CD4-positive, alpha-beta T cell treated with Interleukin-4 for 1 hour (primary cell): ENCODE measurements at regions not wholly inside any gene's neighbourhood (a gene's known extent, or its start where the extent isn't known, plus 50 kb on each side); places are given as distances from the start of the nearest gene placed in this dataset.

Source experiments
- DNase-seq, 2 donors: peaks; one replicate each; pipeline ENCODE4 v3.0.0-alpha.2; 2020 to 2022

- DNase-seq, result no peak
These were observed 439.2 kb downstream of the SETBP1 start for GRCh38 chr18:45119876-45120275.

GRCh38 chr18:45121146-45121545, 440.5 kb downstream of the SETBP1 start:
- DNase-seq, result no peak

DNA sequence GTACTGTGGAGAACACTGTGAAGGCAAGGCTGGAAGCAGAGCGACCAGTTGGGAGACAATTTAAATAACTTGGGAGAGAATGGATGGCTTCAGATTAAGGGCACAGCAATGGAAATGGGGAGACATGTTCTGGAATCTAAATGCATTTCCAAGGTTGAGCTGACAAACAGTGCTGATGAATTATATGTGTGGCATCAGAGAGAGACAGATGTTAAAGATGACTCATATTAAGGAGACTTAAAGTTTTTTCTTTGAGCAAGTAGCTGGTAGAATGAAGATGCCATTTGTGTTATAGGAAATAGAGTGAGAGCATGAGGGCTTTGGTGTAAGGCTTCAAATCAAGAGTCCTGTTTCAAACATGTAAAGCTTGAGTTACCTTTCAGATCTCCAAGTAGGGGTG, 441.8 kb downstream of the SETBP1 start:
- no peak for DNase-seq

GRCh38 chr18:45127405-45127804, 446.7 kb downstream of the SETBP1 start:
- DNase-seq, result no peak

DNA sequence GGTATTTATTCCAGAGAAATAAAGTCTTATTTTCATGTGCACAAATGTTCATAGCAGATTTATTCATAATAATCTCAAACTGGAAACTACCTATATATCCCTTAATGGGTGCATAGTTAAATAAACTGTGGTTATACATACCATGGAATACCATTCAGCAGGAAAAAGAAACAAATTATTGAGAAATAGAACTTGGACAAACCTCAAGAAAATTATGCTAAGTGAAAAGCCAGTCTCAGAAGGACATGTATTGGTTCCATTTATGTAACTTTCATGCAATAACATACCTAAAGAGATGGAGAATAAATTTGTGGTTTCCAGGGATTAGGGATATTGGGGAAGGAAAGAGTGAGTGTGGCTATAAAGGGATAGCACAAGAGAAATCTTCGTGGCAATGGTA, 452.6 kb downstream of the SETBP1 start:
- no peak for DNase-seq

- no peak for DNase-seq
These were observed 455.8 kb downstream of the SETBP1 start for GRCh38 chr18:45136381-45137086.

GRCh38 chr18:45137087-45137419, 456.4 kb downstream of the SETBP1 start:
- DNase-seq, result no peak

- DNase-seq, result no peak
These were observed 458.8 kb downstream of the SETBP1 start for GRCh38 chr18:45139478-45139877.

DNA sequence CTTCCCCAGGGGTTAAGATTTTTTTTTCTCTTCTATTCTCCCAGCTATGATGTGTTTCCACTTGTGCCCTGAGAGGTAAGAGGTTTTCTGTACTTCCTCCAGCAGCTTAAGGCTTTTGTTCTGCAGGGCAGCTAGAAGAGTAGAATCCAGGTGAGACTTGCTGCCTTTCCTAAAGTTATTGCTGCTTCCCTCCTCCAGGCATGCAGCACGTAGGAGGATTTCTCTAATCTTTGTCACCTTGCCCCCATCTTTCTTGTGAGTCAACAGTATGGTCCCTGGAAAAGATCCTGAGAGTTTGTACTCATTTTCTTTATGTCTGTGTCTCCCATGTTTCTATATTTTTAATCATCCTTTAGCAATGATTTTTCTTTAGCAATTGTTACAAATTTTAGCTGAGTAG, 462.2 kb downstream of the SETBP1 start:
- DNase-seq, result no peak

- no peak for DNase-seq
These were observed 465.6 kb upstream of the SLC14A2 start for GRCh38 chr18:45149712-45150111.

DNA sequence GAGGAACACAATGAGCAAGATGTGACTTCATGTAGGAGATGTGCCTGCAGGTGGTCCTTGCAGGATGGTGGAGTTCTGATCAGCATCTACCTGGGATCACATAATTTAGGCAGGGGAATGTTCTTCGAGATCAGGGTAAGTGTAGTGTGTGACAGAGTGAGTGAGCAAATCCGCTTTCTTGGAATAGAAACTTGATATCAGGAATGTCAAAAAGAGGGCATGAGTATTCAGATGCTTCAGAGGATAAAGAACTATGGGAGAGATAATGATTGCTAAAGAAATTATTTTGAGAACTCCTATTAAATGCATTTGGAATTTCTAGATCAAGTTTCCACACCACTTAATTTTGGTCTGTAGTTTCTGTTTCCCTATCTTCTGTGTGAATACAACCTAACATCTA, 463.6 kb upstream of the SLC14A2 start:
- no peak for DNase-seq

DNA sequence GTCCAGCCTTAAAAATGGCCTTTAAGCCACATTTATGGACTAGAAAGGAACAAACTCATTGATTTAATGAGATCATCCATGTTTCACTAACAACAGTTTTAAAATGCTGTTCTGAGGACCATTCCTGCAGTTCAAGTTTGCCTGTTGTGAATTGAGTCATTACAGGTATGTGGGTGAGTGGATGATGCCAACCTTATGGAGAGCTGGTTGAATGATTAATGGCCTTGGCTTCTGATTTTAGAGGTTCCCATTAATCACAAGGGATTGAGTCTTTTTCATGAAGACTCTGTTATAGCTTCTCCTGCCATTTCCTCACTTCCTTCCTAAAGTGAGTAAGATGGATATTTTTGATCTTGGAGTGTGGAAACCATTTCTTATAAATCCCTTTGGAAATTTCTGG, 459.8 kb upstream of the SLC14A2 start:
- DNase-seq, result no peak

GRCh38 chr18:45156946-45157345, 458.3 kb upstream of the SLC14A2 start:
- DNase-seq, result no peak

DNA sequence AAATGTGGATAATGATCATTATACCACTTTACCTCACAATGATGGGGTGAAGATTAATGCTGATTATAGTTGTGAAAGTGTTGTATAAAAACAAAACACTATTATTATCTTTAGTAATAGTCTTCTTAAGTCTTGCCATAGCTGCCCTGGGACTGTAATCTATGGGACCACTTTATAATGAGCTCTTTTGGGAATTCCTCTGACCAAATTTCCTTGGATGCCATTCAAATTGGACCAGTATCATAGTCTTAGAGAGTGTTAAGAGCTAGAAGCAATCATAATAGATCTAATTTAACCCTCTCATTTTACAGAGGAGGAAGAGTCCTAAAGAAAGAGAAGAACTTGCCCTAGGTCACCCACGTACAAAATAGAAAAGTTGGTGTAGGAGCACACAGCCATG, 457.7 kb upstream of the SLC14A2 start:
- DNase-seq, result no peak

DNA sequence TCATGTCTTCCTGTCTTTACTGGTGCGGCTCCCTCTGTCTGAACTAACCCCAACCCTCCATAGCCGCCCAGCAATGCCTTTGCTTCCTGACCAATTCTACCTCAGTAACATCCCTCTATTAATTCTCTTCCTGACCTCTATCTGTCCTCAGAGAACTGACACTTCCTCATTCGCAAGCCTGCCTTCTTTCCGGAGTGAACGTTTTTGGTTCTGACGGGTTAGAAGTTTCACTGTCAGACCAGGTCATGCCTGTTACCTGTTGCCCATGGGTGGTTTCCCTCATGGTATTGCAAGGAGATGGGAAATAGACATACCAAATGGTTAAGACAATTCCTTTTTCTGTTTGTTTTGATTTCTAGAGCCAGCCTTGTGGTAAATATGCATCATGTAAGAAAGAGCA, 453.4 kb upstream of the SLC14A2 start:
- DNase-seq, result no peak

DNA sequence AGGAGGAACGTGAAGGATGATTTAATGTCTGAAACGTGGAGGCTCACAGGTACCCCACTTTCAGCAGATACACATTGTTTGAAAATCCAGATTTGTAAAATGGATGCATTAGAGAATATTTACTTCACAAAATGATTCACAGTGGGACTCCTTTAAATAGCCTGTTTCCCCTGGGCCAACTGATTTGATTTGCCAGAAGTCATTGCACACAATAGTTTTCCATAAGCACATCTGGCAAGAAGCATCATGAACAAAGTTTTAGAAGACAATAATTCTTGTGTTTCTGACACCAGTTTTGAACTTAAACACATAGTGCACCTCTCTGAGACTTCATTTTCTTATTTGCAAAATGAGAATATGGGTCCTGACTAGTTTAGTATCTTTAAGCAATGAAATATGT, 451.4 kb upstream of the SLC14A2 start:
- no peak for DNase-seq

DNA sequence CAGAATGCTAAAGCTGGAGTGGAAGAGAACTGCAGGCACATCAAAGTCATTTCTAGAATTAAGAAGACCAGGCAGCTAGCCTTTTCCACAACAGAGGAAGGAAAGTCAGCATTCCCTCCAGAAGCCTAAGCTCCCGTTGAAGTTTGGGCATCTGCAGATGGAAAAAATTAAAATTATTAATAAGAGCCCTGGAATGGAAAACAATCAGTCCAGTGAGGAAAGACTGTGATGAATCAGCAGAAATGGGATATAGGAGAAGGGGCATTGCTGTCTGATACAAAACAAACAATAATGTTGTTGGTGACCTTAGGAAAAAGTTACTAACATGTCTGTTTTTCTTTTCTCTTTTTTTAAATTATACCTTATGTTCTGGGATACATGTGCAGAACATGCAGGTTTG, 450.7 kb upstream of the SLC14A2 start:
- DNase-seq, result no peak

DNA sequence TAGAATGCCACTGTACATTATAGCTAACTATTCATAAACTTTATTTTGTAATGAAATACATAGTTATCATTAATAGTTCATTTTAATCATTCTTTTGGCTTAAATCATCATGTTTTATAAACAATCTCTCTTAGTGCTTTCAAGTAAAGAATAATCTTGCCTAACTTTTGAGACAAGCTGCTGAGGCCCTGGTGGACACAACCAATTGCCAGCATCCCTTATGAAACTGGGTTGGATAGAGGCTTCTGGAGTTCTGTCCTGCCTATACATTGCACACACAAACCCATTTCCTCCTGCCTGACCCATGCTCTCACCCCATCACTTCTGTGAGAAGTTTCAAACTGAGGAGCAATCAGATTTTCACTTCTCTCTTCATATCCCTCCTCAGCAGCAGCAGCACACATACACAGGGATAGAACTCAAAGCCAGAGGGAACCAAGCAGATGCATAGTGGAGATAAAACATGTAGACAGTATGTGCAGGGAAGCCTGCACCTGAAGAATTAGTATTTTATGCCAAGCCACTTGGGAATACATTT, 450.0 kb upstream of the SLC14A2 start:
- DNase-seq, result no peak

- DNase-seq, result no peak
These were observed 449.4 kb upstream of the SLC14A2 start for GRCh38 chr18:45165871-45166270.

DNA sequence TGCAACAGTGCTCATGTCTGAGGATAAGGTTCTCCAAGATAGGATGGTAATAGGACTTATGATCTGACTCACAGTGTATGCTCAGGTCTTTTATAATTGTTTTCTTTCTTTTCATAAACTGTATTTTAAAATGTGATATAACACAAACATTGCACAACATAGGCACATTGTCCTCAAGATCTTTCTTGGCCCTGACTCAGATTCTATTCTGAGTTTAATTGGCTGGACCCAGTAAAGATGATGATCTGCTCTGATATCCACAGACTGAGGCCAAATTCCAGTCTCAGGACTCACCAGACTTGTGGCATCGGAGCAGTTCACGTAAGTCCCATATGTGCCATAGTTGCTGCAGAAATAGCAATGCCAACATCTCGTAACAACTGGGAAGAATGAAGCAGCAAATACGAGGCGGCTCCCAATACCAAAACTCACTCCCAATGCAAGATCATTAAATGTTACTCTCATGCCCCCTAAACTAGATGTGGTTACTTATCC, 448.9 kb upstream of the SLC14A2 start:
- DNase-seq, result no peak

DNA sequence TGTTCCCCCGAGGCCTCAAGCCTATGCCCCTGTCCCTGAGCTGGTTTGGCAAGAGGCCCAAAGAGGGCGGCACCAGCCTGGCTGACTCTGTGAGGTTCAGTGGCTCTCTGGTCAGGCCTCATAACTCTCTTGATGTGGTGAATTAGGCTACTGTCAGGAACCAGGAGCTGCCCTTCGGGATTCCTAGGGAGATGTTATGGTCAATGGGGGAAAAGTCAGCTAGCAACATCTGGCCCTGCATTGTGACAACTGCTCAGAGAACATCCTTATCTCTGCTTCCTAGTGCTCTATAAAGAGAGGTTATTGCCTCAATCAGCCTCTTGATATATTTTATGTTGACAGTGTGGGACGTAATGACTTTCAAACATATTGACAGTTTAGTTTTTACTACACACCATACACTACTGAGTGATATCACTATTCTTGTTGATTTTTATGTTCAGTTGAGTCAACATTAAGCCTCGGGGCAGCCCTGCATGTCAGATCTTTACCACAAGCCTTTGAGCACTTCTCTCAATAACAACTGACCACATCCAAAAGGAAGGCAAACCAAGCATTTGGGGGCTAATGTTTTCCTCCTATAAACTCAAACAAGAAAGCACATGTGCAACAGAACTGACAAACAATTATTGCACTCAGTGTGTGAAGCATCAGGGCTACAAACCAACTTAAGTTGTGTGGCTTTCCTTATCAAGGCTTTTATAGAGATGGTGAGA, 448.3 kb upstream of the SLC14A2 start:
- DNase-seq, result no peak

DNA sequence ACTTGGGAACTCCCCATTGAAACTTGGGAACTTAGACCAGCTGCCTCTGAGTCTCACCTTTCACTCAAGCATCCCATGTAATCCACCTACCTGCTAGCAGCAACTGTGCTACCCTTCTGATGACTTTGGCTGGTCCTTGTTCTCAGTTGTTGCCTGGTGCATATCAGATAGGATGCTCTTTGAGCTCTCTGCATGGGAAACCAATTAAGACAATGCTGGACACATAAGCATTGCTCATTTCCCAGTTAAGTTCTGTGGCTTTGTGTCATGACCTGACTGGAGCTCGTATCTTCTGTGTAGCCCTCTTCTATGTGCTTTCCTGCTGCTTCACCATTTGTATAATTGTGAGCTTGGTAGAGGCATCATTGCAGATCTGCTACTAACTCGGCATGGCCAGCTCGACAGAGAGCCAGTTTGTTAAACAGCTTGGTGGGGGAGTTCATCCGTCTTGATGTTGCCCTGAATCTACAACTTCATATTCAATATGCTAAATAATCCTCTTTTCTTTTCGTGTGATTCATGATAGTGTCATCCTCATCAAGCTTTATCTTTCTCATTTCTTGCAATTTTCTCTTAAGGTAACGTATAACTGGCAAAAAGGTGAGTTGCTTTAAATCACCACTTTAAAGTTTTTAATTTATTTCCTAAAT, 447.5 kb upstream of the SLC14A2 start:
- no peak for DNase-seq

GRCh38 chr18:45168866-45169600, 446.2 kb upstream of the SLC14A2 start:
- no peak for DNase-seq
